Spinal cord (tissue), 9 donors: ENCODE measurements at regions not wholly inside any gene's neighbourhood (a gene's known extent, or its start where the extent isn't known, plus 50 kb on each side); places are given as distances from the start of the nearest gene placed in this dataset.

Experiments
- DNase-seq, 6 donors: peaks; one replicate each; pipeline versions ENCODE4 v3.0.0 to v3.0.0-alpha.2; 2013 to 2015; ENCODE audit warnings: low spot score in 6 of 6, low read depth in 4 of 6
- H3K27ac ChIP-seq: one replicate; pipeline ENCODE4 v1.5.1; 2013; ENCODE audit warnings: low read depth, low read length, control low read depth
- H3K27me3 ChIP-seq: one replicate; pipeline ENCODE4 v1.6.1; 2013; ENCODE audit warnings: low read length; ENCODE audit not compliant: control insufficient read depth, insufficient read depth
- H3K36me3 ChIP-seq: one replicate; pipeline ENCODE4 v1.6.1; 2013; ENCODE audit warnings: low read length; ENCODE audit not compliant: control insufficient read depth, insufficient read depth
- H3K4me1 ChIP-seq: one replicate; pipeline ENCODE4 v1.6.1; 2013; ENCODE audit warnings: low read length; ENCODE audit not compliant: control insufficient read depth, insufficient read depth
- H3K4me3 ChIP-seq: one replicate; pipeline ENCODE4 v1.5.1; 2013; ENCODE audit warnings: low read depth, low read length, control low read depth
- H3K9me3 ChIP-seq: one replicate; pipeline ENCODE4 v1.6.1; 2013; ENCODE audit warnings: low read length; ENCODE audit not compliant: control insufficient read depth, insufficient read depth
- WGBS: methylation state at CpG from one replicate; pipeline ENCODE4 v1.1.5; 2013; ENCODE audit warnings: missing lambda C conversion rate; ENCODE audit not compliant: insufficient coverage; 5-methylcytosine and 5-hydroxymethylcytosine counted together
- donor health status: healthy.

DNA sequence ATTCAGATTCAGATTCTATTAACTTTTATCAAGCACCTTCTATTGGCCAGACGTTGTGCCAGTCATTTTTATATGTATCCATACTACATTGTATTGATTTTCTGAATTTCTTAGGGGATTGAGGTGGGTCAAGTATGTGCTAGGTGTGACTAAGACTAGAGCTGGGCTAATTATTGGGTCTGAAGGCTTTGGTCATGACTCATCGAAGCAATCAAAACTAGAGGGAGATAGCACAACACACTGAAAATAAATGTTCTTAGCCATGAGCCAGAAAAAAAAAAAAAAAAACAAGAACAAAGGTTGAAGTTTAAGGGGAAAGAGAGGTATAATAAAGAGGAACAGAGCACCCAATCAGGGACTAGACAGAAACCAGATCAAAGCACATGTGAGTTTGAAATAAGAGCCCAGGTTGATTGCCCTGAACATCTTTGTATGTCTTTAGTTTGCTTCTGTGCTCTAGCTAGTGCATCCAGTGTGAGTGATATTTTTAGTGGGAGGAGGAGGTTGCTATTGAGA is 171.6 kb upstream of the FOXP2 start:
- WGBS: no CpG with 5 or more reads among the region's 2 CpGs
- H3K36me3 ChIP-seq: no peaks in the 10 kb centered on the region

GRCh38 chr7:114229246-114229645 is 185.4 kb upstream of the FOXP2 start:
- Histone ChIP-seq H3K4me1 (no peaks in the 10 kb centered on the region), H3K27me3 (no peaks in the 10 kb centered on the region), H3K4me3 (no peak overlapping the region), H3K27ac (no peak overlapping the region), H3K9me3 (no peaks in the 10 kb centered on the region), H3K36me3 (no peaks in the 10 kb centered on the region)
- WGBS: no CpG with 5 or more reads among the region's 1 CpG
- DNase-seq: no peak

More for the DNA sequence above, 171.6 kb upstream of the FOXP2 start:
- Histone ChIP-seq H3K27me3 (no peaks in the 10 kb centered on the region), H3K27ac (no peak overlapping the region), H3K4me1 (no peaks in the 10 kb centered on the region), H3K9me3 (no peaks in the 10 kb centered on the region), H3K4me3 (no peak overlapping the region)
- DNase-seq: no peak

DNA sequence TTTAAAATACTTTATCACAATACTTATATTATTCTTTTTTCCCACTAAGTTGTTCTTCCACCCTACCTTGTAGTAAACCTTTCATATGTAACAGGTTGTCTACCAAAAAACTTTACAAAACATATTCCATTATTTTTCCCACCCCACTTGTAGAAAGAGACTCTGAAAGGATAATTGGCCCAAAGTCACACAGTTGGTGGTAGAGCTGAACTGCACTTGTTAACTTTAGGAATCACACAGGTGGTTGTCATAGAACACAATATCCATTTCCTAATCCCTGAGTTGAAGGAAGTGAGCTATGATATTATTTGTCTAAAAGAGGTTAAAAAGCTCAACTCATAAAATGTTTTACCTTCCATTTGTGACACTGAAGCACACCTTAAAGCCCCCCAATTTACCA is 188.8 kb upstream of the FOXP2 start:
- no peaks in the 10 kb centered on the region for H3K27me3 ChIP-seq
- H3K4me3 ChIP-seq: no peak overlapping the region
- no peak for DNase-seq
- H3K4me1 ChIP-seq: no peaks in the 10 kb centered on the region
- H3K27ac ChIP-seq: no peak overlapping the region
- no peaks in the 10 kb centered on the region for H3K9me3 ChIP-seq
- no peaks in the 10 kb centered on the region for H3K36me3 ChIP-seq

DNA sequence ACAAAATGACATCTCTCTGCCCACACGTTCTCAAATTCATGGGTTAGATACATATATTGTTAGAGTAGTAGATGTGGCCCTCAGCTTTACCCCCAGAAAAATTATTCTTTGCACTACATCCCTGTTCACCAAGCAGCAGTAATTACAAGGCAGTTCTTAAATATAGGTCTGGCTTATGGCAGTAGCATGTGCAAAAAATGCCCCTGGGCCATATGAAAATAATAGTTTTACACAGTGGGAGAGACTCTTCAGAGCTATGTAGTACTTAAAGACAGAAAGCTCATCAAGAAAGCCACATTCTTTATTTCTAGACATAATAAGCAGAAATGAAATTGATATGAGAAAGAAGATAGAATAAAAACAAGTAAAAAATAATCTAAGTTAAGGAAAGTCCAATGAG is 196.3 kb upstream of the FOXP2 start:
- Histone ChIP-seq H3K27me3 (no peaks in the 10 kb centered on the region), H3K9me3 (no peaks in the 10 kb centered on the region), H3K4me3 (no peak overlapping the region), H3K36me3 (no peaks in the 10 kb centered on the region), H3K27ac (no peak overlapping the region), H3K4me1 (no peaks in the 10 kb centered on the region)
- no CpG with 5 or more reads among the region's 1 CpG for WGBS
- DNase-seq: peak in 1 of 6 donors; percentile 43

GRCh38 chr7:114217026-114217806 is 197.4 kb upstream of the FOXP2 start:
- H3K27ac ChIP-seq: no peak overlapping the region
- no peaks in the 10 kb centered on the region for H3K4me1 ChIP-seq
- no peaks in the 10 kb centered on the region for H3K9me3 ChIP-seq
- 67% methylated on average over 1 of the region's 2 CpGs for WGBS
- no peak overlapping the region for H3K4me3 ChIP-seq
- H3K27me3 ChIP-seq: no peaks in the 10 kb centered on the region
- H3K36me3 ChIP-seq: no peaks in the 10 kb centered on the region
- no peak for DNase-seq

DNA sequence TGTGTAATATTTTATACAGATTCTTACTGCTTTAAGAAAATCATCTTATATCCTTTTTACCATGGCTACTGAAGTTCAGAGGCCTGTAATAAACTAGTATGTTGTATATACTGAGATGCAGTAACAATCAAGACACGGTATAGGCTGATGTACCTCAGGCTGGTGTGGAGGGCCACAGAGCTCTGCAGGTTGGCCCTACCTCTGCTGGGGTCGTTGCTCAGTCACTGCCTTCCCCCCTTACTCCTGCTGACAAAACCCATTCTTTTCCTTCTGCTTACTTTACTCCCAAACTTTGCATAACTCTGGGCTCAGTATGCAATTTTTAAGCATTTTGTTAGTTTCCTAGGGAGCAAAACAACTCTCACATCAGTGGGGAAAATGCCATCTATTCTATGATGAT is 200.1 kb upstream of the FOXP2 start:
- 40% methylated on average over 1 of the region's 2 CpGs for WGBS
- H3K9me3 ChIP-seq: no peaks in the 10 kb centered on the region
- DNase-seq: no peak

GRCh38 chr7:114212721-114213429 is 201.7 kb upstream of the FOXP2 start:
- WGBS: no CpG with 5 or more reads among the region's 1 CpG
- H3K4me3 ChIP-seq: no peak overlapping the region
- H3K9me3 ChIP-seq: no peaks in the 10 kb centered on the region
- no peak overlapping the region for H3K27ac ChIP-seq
- no peaks in the 10 kb centered on the region for H3K36me3 ChIP-seq
- no peaks in the 10 kb centered on the region for H3K4me1 ChIP-seq
- no peaks in the 10 kb centered on the region for H3K27me3 ChIP-seq
- DNase-seq: peak; percentile 1 to 71 (median 22)

More for the DNA sequence above, 200.1 kb upstream of the FOXP2 start:
- Histone ChIP-seq H3K27ac (no peak overlapping the region), H3K36me3 (no peaks in the 10 kb centered on the region), H3K4me1 (no peaks in the 10 kb centered on the region), H3K4me3 (no peak overlapping the region), H3K27me3 (no peaks in the 10 kb centered on the region)

- no peak overlapping the region for H3K27ac ChIP-seq
- H3K36me3 ChIP-seq: no peaks in the 10 kb centered on the region
- no peaks in the 10 kb centered on the region for H3K9me3 ChIP-seq
- H3K27me3 ChIP-seq: no peaks in the 10 kb centered on the region
- H3K4me3 ChIP-seq: no peak overlapping the region
- DNase-seq: no peak
- H3K4me1 ChIP-seq: no peaks in the 10 kb centered on the region
- 100% methylated on average over 1 of the region's 1 CpG for WGBS
Measured at GRCh38 chr7:114209968-114210367, 204.6 kb upstream of the FOXP2 start.

GRCh38 chr7:114206688-114207087 is 207.9 kb upstream of the FOXP2 start:
- Histone ChIP-seq H3K9me3 (no peaks in the 10 kb centered on the region), H3K4me1 (no peaks in the 10 kb centered on the region), H3K36me3 (no peaks in the 10 kb centered on the region), H3K4me3 (no peak overlapping the region), H3K27me3 (no peaks in the 10 kb centered on the region), H3K27ac (no peak overlapping the region)
- no CpG with 5 or more reads among the region's 1 CpG for WGBS
- DNase-seq: no peak

GRCh38 chr7:114196517-114196916 is 218.1 kb upstream of the FOXP2 start:
- Histone ChIP-seq H3K4me1 (no peaks in the 10 kb centered on the region), H3K27ac (no peak overlapping the region), H3K4me3 (no peak overlapping the region), H3K27me3 (no peaks in the 10 kb centered on the region), H3K9me3 (no peaks in the 10 kb centered on the region), H3K36me3 (no peaks in the 10 kb centered on the region)
- WGBS: 83% methylated on average over 1 of the region's 1 CpG
- no peak for DNase-seq
